HEK293 (cell line): ENCODE measurements at regions not wholly inside any gene's neighbourhood (a gene's known extent, or its start where the extent isn't known, plus 50 kb on each side); places are given as distances from the start of the nearest gene placed in this dataset.

ENCODE experiments used
- CTCF ChIA-PET: fragments of 350-600 bp; formaldehyde crosslinking; extraction: SDS; loops from one replicate; lab custom pipeline; 2021; ENCODE audit warnings: antibody characterized with exemption; lab: Yijun Ruan, JAX
- POLR2A ChIA-PET: fragments of 300-600 bp; formaldehyde crosslinking; extraction: SDS; loops from one replicate; lab custom pipeline; 2020; ENCODE audit warnings: antibody characterized with exemption, inconsistent platforms; lab: Yijun Ruan, JAX
- H3K27ac ChIP-seq: fragments of 200-500 bp; sonication (Bioruptor generic); 2 replicates; pipeline ENCODE4 v1.5.1; 2014; ENCODE audit warnings: low read depth, low read length, control low read depth, inconsistent platforms; ENCODE audit errors: extremely low read depth
- H3K36me3 ChIP-seq, 2 experiments: fragments of 200-500 bp in 1 of 2; sonication (Bioruptor generic) in 1 of 2; 1 replicate in 1 of 2; 2 replicates in 1 of 2; pipeline ENCODE4 v1.5.1; 2014 to 2017; ENCODE audit warnings: inconsistent platforms in 2 of 2, low read length in 2 of 2; ENCODE audit not compliant: control insufficient read depth in 2 of 2, insufficient read depth in 1 of 2
- H3K4me1 ChIP-seq: fragments of 200-500 bp; sonication (Bioruptor generic); 2 replicates; pipeline ENCODE4 v1.5.1; 2014; ENCODE audit warnings: mild to moderate bottlenecking, low read length, inconsistent platforms; ENCODE audit not compliant: control insufficient read depth, insufficient read depth
- H3K4me3 ChIP-seq: 2 replicates; pipeline ENCODE4 v1.5.1; 2011; ENCODE audit warnings: low read depth, mild to moderate bottlenecking, control low read depth, low read length, moderate library complexity
- H3K9me3 ChIP-seq: fragments of 200-500 bp; sonication (Bioruptor generic); 2 replicates; pipeline ENCODE4 v1.5.1; 2014; ENCODE audit warnings: low read depth, low read length, inconsistent platforms; ENCODE audit not compliant: control insufficient read depth, insufficient read depth
- BCL11A ChIP-seq: fragments of 450-650 bp; formaldehyde crosslinking; IDR thresholded peaks from 2 replicates; pipeline ENCODE4 v1.5.1; 2016; ENCODE audit warnings: low read depth, missing biosample characterization, missing genetic modification characterization
- BCL11B ChIP-seq: fragments of 450-650 bp; formaldehyde crosslinking; IDR thresholded peaks from 2 replicates; pipeline ENCODE4 v1.5.1; 2016; ENCODE audit warnings: low read depth, missing biosample characterization, missing genetic modification characterization
- KLF10 ChIP-seq: fragments of 450-650 bp; IDR thresholded peaks from 2 replicates; pipeline ENCODE4 v1.5.1; 2018; ENCODE audit warnings: missing biosample characterization, mild to moderate bottlenecking, missing genetic modification characterization
- OSR2 ChIP-seq: fragments of 450-650 bp; formaldehyde crosslinking; IDR thresholded peaks from 2 replicates; pipeline ENCODE4 v1.5.1; 2016; ENCODE audit warnings: missing biosample characterization, missing genetic modification characterization
- SALL2 ChIP-seq: fragments of 450-650 bp; formaldehyde crosslinking; IDR thresholded peaks from 2 replicates; pipeline ENCODE4 v1.5.0; 2017; ENCODE audit warnings: missing biosample characterization, mild to moderate bottlenecking, missing genetic modification characterization, borderline replicate concordance
- YY2 ChIP-seq: fragments of 450-650 bp; formaldehyde crosslinking; IDR thresholded peaks from 2 replicates; pipeline ENCODE4 v1.5.1; 2016; ENCODE audit warnings: missing biosample characterization, missing genetic modification characterization
- ZBTB20 ChIP-seq: fragments of 450-650 bp; formaldehyde crosslinking; IDR thresholded peaks from 2 replicates; pipeline ENCODE4 v1.5.1; 2016; ENCODE audit warnings: missing biosample characterization, missing genetic modification characterization
- ZBTB8A ChIP-seq: fragments of 450-650 bp; formaldehyde crosslinking; IDR thresholded peaks from 2 replicates; pipeline ENCODE4 v1.5.1; 2016; ENCODE audit warnings: missing biosample characterization, missing genetic modification characterization
- ZFHX2 ChIP-seq: fragments of 450-650 bp; formaldehyde crosslinking; conservative IDR thresholded peaks from 2 replicates; pipeline ENCODE4 v1.5.1; 2016; ENCODE audit warnings: missing biosample characterization, missing genetic modification characterization
- ZNF169 ChIP-seq: fragments of 450-650 bp; formaldehyde crosslinking; IDR thresholded peaks from 2 replicates; pipeline ENCODE4 v1.5.1; 2016; ENCODE audit warnings: missing biosample characterization, missing genetic modification characterization
- ZNF2 ChIP-seq: fragments of 450-650 bp; formaldehyde crosslinking; IDR thresholded peaks from 2 replicates; pipeline ENCODE4 v1.5.1; 2016; ENCODE audit warnings: missing biosample characterization, missing genetic modification characterization
- ZNF274 ChIP-seq, 2 experiments: fragments of 200-500 bp in 1 of 2; fragments of 450-650 bp in 1 of 2; sonication (Bioruptor generic) in 1 of 2; formaldehyde crosslinking in 1 of 2; IDR thresholded peaks; 2 replicates each; pipeline versions ENCODE4 v1.5.1 to v1.6.1; 2014 to 2016; ENCODE audit warnings: borderline replicate concordance in 1 of 2, inconsistent platforms in 1 of 2, low read length in 1 of 2, missing biosample characterization in 1 of 2, missing genetic modification characterization in 1 of 2
- ZNF426 ChIP-seq: fragments of 450-650 bp; formaldehyde crosslinking; IDR thresholded peaks from 2 replicates; pipeline ENCODE4 v1.5.1; 2017; ENCODE audit warnings: missing biosample characterization, missing genetic modification characterization, mild to moderate bottlenecking, inconsistent platforms, moderate library complexity
- ZNF48 ChIP-seq: fragments of 450-650 bp; formaldehyde crosslinking; IDR thresholded peaks from 2 replicates; pipeline ENCODE4 v1.5.1; 2016; ENCODE audit warnings: missing biosample characterization, missing genetic modification characterization
- ZNF544 ChIP-seq: fragments of 450-650 bp; formaldehyde crosslinking; IDR thresholded peaks from 2 replicates; pipeline ENCODE4 v1.5.0; 2017; ENCODE audit warnings: missing biosample characterization, missing genetic modification characterization
- ZNF560 ChIP-seq: fragments of 450-650 bp; formaldehyde crosslinking; IDR thresholded peaks from 2 replicates; pipeline ENCODE4 v1.5.1; 2017; ENCODE audit warnings: missing biosample characterization, missing genetic modification characterization, borderline replicate concordance
- ZNF596 ChIP-seq: fragments of 450-650 bp; IDR thresholded peaks from 2 replicates; pipeline ENCODE4 v1.5.0; 2018; ENCODE audit warnings: missing biosample characterization, mild to moderate bottlenecking, missing genetic modification characterization, moderate library complexity
- ZNF658 ChIP-seq: fragments of 450-650 bp; formaldehyde crosslinking; IDR thresholded peaks from 2 replicates; pipeline ENCODE4; 2016; ENCODE audit warnings: missing biosample characterization, missing genetic modification characterization
- ZNF707 ChIP-seq: fragments of 450-650 bp; formaldehyde crosslinking; IDR thresholded peaks from 2 replicates; pipeline ENCODE4 v1.5.1; 2016; ENCODE audit warnings: missing biosample characterization, missing genetic modification characterization
- ZNF777 ChIP-seq: fragments of 450-650 bp; formaldehyde crosslinking; IDR thresholded peaks from 2 replicates; pipeline ENCODE4 v1.5.1; 2017; ENCODE audit warnings: missing biosample characterization, missing genetic modification characterization, borderline replicate concordance
- TF ChIP-seq, protein P1 (sequence below): IDR thresholded peaks from 2 replicates; pipeline ENCODE4 v1.6.1; 2011; ENCODE audit warnings: mild to moderate bottlenecking, low read depth, low read length, borderline replicate concordance
- TF ChIP-seq, protein P2 (sequence below): fragments of 450-650 bp; formaldehyde crosslinking; IDR thresholded peaks from 2 replicates; pipeline ENCODE4 v1.5.1; 2017; ENCODE audit warnings: missing biosample characterization, missing genetic modification characterization
- TF ChIP-seq, protein P3 (sequence below): fragments of 450-650 bp; formaldehyde crosslinking; IDR thresholded peaks from 2 replicates; pipeline ENCODE4 v1.5.1; 2016; ENCODE audit warnings: missing biosample characterization, missing genetic modification characterization
- TF ChIP-seq, protein P4 (sequence below): fragments of 450-650 bp; formaldehyde crosslinking; optimal IDR thresholded peaks from 2 replicates; pipeline ENCODE3; 2016; ENCODE audit warnings: missing biosample characterization, mild to moderate bottlenecking, missing genetic modification characterization

DNA sequence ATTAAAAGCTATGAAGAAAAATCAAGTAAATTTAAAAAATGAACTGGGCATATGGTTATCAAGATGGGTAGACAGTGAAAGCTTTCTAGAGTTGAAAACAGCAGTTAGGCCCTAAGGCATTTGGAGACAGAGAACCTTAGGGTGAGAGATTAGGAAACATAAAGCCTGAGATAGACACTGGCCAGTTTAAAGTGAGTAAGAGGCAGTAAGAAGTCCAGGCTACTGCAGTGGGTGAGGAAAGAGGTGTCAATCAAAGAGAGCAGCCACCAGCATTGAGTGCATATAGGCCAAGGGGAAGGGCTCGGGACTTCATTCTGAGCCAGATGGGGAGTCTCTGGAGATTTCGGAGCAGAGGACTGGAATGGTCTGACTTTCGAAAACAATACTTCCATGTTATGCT is 1360.5 kb upstream of the ADGRL4 start:
- Histone ChIP-seq H3K27ac (no peak overlapping the region), H3K4me1 (no peaks in the 10 kb centered on the region), H3K36me3 (no peaks in the 10 kb centered on the region), H3K4me3 (no peak overlapping the region), H3K9me3 (no peaks in the 10 kb centered on the region)
- CTCF ChIA-PET = interaction anchor here (0.6 kb wide), 1 partner anchor 14 kb away, joined by 4 read pairs; no protein-coding TSS in a partner anchor
- POLR2A ChIA-PET = no interaction called here
- TF ChIP-seq ZNF560 (tag by site-specific recombination) (no peak), BCL11A (tag by site-specific recombination) (no peak), ZBTB20 (tag by site-specific recombination) (no peak), ZNF169 (no peak)
- TF ChIP-seq, protein P1, sequence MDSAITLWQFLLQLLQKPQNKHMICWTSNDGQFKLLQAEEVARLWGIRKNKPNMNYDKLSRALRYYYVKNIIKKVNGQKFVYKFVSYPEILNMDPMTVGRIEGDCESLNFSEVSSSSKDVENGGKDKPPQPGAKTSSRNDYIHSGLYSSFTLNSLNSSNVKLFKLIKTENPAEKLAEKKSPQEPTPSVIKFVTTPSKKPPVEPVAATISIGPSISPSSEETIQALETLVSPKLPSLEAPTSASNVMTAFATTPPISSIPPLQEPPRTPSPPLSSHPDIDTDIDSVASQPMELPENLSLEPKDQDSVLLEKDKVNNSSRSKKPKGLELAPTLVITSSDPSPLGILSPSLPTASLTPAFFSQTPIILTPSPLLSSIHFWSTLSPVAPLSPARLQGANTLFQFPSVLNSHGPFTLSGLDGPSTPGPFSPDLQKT = no peak
- TF ChIP-seq, protein P2, sequence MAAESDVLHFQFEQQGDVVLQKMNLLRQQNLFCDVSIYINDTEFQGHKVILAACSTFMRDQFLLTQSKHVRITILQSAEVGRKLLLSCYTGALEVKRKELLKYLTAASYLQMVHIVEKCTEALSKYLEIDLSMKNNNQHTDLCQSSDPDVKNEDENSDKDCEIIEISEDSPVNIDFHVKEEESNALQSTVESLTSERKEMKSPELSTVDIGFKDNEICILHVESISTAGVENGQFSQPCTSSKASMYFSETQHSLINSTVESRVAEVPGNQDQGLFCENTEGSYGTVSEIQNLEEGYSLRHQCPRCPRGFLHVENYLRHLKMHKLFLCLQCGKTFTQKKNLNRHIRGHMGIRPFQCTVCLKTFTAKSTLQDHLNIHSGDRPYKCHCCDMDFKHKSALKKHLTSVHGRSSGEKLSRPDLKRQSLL (tag by site-specific recombination) = no peak

DNA sequence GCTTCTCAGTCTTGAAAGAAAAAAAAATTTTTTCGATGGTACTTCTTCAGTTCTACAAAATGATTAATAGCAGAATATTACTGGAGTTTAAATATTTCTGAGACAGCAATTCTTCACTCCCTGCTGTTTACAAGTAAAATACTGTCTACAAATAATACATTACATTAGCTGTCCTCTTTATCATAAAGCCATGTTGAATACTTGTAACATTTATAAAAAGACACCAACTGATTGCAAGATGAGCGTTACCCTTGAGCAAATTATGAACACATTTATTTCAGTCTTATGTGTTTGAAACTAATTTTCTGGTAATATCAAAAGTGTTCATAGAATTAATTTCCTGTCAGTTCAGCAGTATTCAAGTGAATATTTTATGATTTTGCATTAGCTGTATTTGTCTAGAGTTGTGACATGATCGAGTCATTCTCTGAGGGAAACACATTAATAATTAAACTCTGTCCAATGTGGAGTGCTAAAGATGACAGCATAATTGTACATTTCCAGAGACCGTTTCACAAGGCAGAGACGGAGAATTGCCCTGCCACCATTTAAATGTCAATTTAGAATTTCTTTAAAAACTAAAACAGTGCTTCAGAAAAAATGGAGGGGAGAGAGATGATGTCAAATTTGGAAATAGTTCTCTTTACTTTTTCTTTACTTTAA is 1359.0 kb upstream of the ADGRL4 start:
- TF ChIP-seq ZNF274 (IDR thresholded peaks at IDR 0.05; ENCODE audit: low read length) = no peak
- no peak for TF ChIP-seq ZNF274 (tag by site-specific recombination; IDR thresholded peaks at IDR 0.05; ENCODE audit: borderline replicate concordance)
- no peak for TF ChIP-seq ZNF2 (tag by site-specific recombination)
- no peak for TF ChIP-seq ZBTB8A (tag by site-specific recombination)
- TF ChIP-seq, protein P3, sequence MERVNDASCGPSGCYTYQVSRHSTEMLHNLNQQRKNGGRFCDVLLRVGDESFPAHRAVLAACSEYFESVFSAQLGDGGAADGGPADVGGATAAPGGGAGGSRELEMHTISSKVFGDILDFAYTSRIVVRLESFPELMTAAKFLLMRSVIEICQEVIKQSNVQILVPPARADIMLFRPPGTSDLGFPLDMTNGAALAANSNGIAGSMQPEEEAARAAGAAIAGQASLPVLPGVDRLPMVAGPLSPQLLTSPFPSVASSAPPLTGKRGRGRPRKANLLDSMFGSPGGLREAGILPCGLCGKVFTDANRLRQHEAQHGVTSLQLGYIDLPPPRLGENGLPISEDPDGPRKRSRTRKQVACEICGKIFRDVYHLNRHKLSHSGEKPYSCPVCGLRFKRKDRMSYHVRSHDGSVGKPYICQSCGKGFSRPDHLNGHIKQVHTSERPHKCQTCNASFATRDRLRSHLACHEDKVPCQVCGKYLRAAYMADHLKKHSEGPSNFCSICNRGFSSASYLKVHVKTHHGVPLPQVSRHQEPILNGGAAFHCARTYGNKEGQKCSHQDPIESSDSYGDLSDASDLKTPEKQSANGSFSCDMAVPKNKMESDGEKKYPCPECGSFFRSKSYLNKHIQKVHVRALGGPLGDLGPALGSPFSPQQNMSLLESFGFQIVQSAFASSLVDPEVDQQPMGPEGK (tag by site-specific recombination) = no peak
- no peak for TF ChIP-seq ZNF426 (tag by site-specific recombination)
- no peak for TF ChIP-seq ZNF707 (tag by site-specific recombination)
- no peak for TF ChIP-seq ZNF596 (tag by site-specific recombination)
- TF ChIP-seq ZNF544 (tag by site-specific recombination) = no peak
- TF ChIP-seq ZNF777 (tag by site-specific recombination) = no peak
- no peak for TF ChIP-seq ZFHX2 (tag by site-specific recombination)
- TF ChIP-seq ZNF658 (tag by site-specific recombination) = no peak
- TF ChIP-seq BCL11B = no peak
- TF ChIP-seq, protein P4, sequence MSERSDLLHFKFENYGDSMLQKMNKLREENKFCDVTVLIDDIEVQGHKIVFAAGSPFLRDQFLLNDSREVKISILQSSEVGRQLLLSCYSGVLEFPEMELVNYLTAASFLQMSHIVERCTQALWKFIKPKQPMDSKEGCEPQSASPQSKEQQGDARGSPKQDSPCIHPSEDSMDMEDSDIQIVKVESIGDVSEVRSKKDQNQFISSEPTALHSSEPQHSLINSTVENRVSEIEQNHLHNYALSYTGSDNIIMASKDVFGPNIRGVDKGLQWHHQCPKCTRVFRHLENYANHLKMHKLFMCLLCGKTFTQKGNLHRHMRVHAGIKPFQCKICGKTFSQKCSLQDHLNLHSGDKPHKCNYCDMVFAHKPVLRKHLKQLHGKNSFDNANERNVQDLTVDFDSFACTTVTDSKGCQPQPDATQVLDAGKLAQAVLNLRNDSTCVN = no peak
- no peak for TF ChIP-seq KLF10 (tag by site-specific recombination)
- no peak for TF ChIP-seq OSR2 (tag by site-specific recombination)
- TF ChIP-seq SALL2 (tag by site-specific recombination) = no peak
- TF ChIP-seq ZNF48 = no peak
- TF ChIP-seq ZBTB20 (tag by site-specific recombination) = no peak
- TF ChIP-seq YY2 (tag by site-specific recombination) = no peak
- TF ChIP-seq, all 188 proteins: peak for 0
- H3K4me3 ChIP-seq = no peak overlapping the region
- no peaks in the 10 kb centered on the region for H3K9me3 ChIP-seq
- no peak overlapping the region for H3K27ac ChIP-seq
- H3K4me1 ChIP-seq = no peaks in the 10 kb centered on the region
- ChIA-PET POLR2A (no interaction called here), CTCF (no interaction called here)
- H3K36me3 ChIP-seq = no peaks in the 10 kb centered on the region
